CD4-positive, alpha-beta T cell (primary cell): ENCODE measurements at regions not wholly inside any gene's neighbourhood (a gene's known extent, or its start where the extent isn't known, plus 50 kb on each side); places are given as distances from the start of the nearest gene placed in this dataset.

ENCODE experiments used
- ATAC-seq: fragments of 200-7000 bp; cut with Tn5 transposase; one replicate; pipeline ENCODE4 v1.10.0; 2022; ENCODE audit warnings: mild to moderate bottlenecking; ENCODE audit not compliant: poor library complexity
- CTCF ChIA-PET: fragments of 350-600 bp; sonication (Branson Sonifier 250); formaldehyde crosslinking; loops from one replicate; lab custom pipeline; 2021; ENCODE audit warnings: antibody characterized with exemption, inconsistent platforms; lab: Charles Lee
- POLR2A ChIA-PET: fragments of 350-600 bp; sonication (Branson Sonifier 250); formaldehyde crosslinking; loops from one replicate; lab custom pipeline; 2021; ENCODE audit warnings: antibody characterized with exemption, inconsistent platforms; lab: Charles Lee
- DNase-seq, 14 experiments: peaks; one replicate each; pipeline ENCODE4 v3.0.0-alpha.2; 2013 to 2020; ENCODE audit warnings: mixed read lengths in 2 of 14
- H3K27ac ChIP-seq, 2 donors: one replicate each; pipeline versions ENCODE4 v1.5.1 to v1.7.0; 2013; ENCODE audit warnings: low read length in 2 of 2, low read depth in 1 of 2, mild to moderate bottlenecking in 1 of 2
- H3K27me3 ChIP-seq, 2 experiments: 1 replicate in 1 of 2; 2 replicates in 1 of 2; pipeline versions ENCODE4 v1.6.1 to v1.7.0; 2013; ENCODE audit warnings: low read length in 2 of 2, control low read depth in 1 of 2, mild to moderate bottlenecking in 1 of 2, moderate library complexity in 1 of 2; ENCODE audit not compliant: insufficient read depth in 2 of 2, control insufficient read depth in 1 of 2
- H3K36me3 ChIP-seq: one replicate; pipeline ENCODE4 v1.6.1; 2013; ENCODE audit warnings: low read length, control low read depth; ENCODE audit not compliant: insufficient read depth
- H3K4me1 ChIP-seq: one replicate; pipeline ENCODE4 v1.6.1; 2013; ENCODE audit warnings: low read length, control low read depth; ENCODE audit not compliant: insufficient read depth
- H3K4me3 ChIP-seq: one replicate; pipeline ENCODE4 v1.5.1; 2013; ENCODE audit warnings: mild to moderate bottlenecking, low read length, moderate library complexity
- H3K9me3 ChIP-seq, 2 experiments: 1 replicate in 1 of 2; 2 replicates in 1 of 2; pipeline versions ENCODE4 v1.6.1 to v1.7.0; 2013; ENCODE audit warnings: low read length in 2 of 2, mild to moderate bottlenecking in 2 of 2, control low read depth in 1 of 2, moderate library complexity in 1 of 2; ENCODE audit not compliant: control insufficient read depth in 1 of 2, insufficient read depth in 1 of 2
- H3K27ac Mint-ChIP-seq: one replicate; pipeline ENCODE4 v1.8.0; 2020; ENCODE audit warnings: mixed read lengths
- H3K27me3 Mint-ChIP-seq: one replicate; pipeline ENCODE4 v1.8.0; 2021; ENCODE audit warnings: mixed read lengths
- H3K36me3 Mint-ChIP-seq: one replicate; pipeline ENCODE4 v1.8.0; 2021; ENCODE audit warnings: low read depth, mixed read lengths
- H3K4me1 Mint-ChIP-seq: one replicate; pipeline ENCODE4 v1.8.0; 2021; ENCODE audit warnings: low read depth, mixed read lengths
- H3K4me3 Mint-ChIP-seq: one replicate; pipeline ENCODE4 v1.8.0; 2020; ENCODE audit warnings: mild to moderate bottlenecking, mixed read lengths
- H3K9me3 Mint-ChIP-seq: one replicate; pipeline ENCODE4 v1.8.0; 2020; ENCODE audit warnings: mixed read lengths
- intact Hi-C, 2 experiments: fragments of 100-400 bp; cut with DNase I in 1 of 2; cut with micrococcal nuclease in 1 of 2; formaldehyde crosslinking; loops; one replicate each; pipeline versions ENCODE4 v1.15.1 to v1.9.0; 2023 to 2025; cut with DNase I, micrococcal nuclease
- TF ChIP-seq, protein P1 (sequence below): fragments of 200-600 bp; IDR thresholded peaks from one replicate; pipeline ENCODE4 v1.8.0; 2022; ENCODE audit warnings: antibody characterized with exemption, mild to moderate bottlenecking

DNA sequence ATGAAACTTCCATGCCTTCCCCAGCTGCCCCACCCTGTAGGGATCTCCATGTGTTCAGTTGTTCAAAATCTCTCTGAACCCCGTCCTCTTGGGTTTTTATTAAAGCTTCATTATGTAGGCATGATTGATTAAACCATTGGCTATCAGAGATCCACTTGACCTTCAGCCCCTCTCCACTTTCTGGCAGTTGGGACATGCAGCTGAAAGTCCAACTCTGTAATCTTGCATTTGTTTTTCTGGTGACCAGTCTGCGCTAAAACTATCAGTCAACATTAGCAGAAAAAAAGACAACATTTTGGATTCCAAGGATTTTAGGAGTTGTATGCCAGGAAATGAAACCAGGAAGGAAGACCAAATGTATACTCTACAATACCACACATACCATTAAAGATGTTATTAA lies 1115.1 kb downstream of the XPNPEP1 start:
- H3K36me3 ChIP-seq, result no peaks in the 10 kb centered on the region
- no peaks in the 10 kb centered on the region for H3K27me3 ChIP-seq
- no peaks in the 10 kb centered on the region for H3K36me3 Mint-ChIP-seq
- CTCF ChIA-PET, result no interaction called here
- no peak overlapping the region for H3K27ac ChIP-seq
- peaks cover 6% of the 10 kb centered on the region for H3K9me3 Mint-ChIP-seq
- H3K9me3 ChIP-seq, result peaks cover 5 to 8% of the 10 kb centered on the region in 2 experiments
- TF ChIP-seq, protein P1, sequence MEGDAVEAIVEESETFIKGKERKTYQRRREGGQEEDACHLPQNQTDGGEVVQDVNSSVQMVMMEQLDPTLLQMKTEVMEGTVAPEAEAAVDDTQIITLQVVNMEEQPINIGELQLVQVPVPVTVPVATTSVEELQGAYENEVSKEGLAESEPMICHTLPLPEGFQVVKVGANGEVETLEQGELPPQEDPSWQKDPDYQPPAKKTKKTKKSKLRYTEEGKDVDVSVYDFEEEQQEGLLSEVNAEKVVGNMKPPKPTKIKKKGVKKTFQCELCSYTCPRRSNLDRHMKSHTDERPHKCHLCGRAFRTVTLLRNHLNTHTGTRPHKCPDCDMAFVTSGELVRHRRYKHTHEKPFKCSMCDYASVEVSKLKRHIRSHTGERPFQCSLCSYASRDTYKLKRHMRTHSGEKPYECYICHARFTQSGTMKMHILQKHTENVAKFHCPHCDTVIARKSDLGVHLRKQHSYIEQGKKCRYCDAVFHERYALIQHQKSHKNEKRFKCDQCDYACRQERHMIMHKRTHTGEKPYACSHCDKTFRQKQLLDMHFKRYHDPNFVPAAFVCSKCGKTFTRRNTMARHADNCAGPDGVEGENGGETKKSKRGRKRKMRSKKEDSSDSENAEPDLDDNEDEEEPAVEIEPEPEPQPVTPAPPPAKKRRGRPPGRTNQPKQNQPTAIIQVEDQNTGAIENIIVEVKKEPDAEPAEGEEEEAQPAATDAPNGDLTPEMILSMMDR, result no peak
- no peaks in the 10 kb centered on the region for H3K4me1 Mint-ChIP-seq
- no peak for ATAC-seq
- H3K4me3 ChIP-seq, result no peak overlapping the region
- no peaks in the 10 kb centered on the region for H3K27me3 Mint-ChIP-seq
- intact Hi-C loops, result no loop called here
- H3K4me3 Mint-ChIP-seq, result no peak overlapping the region
- no peak overlapping the region for H3K27ac Mint-ChIP-seq
- POLR2A ChIA-PET, result no interaction called here
- no peak for DNase-seq
- no peaks in the 10 kb centered on the region for H3K4me1 ChIP-seq

GRCh38 chr10:108801775-108802517 lies 1121.4 kb downstream of the XPNPEP1 start:
- no peaks in the 10 kb centered on the region for H3K36me3 ChIP-seq

DNA sequence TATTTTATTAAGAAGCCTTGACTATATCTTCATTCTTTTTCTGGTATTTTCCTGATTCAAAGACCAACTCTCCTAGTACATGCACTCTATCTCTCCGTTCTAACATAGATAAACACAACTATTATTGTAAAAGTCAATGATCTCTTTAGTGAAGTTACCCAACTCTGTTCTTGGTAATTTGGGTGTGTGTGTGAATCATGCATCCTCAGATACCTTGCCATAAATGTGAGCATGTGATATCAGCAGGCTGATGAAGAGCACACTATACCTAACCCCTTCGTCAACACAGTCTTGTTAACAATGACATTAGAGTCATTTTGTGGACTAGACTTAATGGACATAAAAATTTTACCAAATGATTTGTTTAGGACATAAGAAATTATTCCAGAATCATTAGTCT lies 1122.1 kb downstream of the XPNPEP1 start:
- Mint-ChIP-seq H3K9me3 (peaks cover 10% of the 10 kb centered on the region), H3K27me3 (no peaks in the 10 kb centered on the region), H3K36me3 (no peaks in the 10 kb centered on the region), H3K27ac (no peak overlapping the region), H3K4me1 (no peaks in the 10 kb centered on the region), H3K4me3 (no peak overlapping the region)
- intact Hi-C loops, result no loop called here
- H3K27ac ChIP-seq, result no peak overlapping the region
- DNase-seq, result no peak
- TF ChIP-seq, protein P1, result no peak
- no peaks in the 10 kb centered on the region for H3K36me3 ChIP-seq
- peaks cover 5% of the 10 kb centered on the region in 2 experiments for H3K9me3 ChIP-seq
- H3K27me3 ChIP-seq, result no peaks in the 10 kb centered on the region
- H3K4me1 ChIP-seq, result no peaks in the 10 kb centered on the region
- no peak for ATAC-seq
- ChIA-PET POLR2A (no interaction called here), CTCF (no interaction called here)
- no peak overlapping the region for H3K4me3 ChIP-seq

More at GRCh38 chr10:108801775-108802517, 1121.4 kb downstream of the XPNPEP1 start:
- H3K36me3 Mint-ChIP-seq, result no peaks in the 10 kb centered on the region
- H3K4me3 ChIP-seq, result no peak overlapping the region
- no peaks in the 10 kb centered on the region for H3K4me1 Mint-ChIP-seq
- H3K27me3 Mint-ChIP-seq, result no peaks in the 10 kb centered on the region
- no peak overlapping the region for H3K27ac ChIP-seq
- ATAC-seq (no peak), DNase-seq (no peak)
- intact Hi-C loops, result no loop called here
- TF ChIP-seq, protein P1, result no peak
- no peaks in the 10 kb centered on the region for H3K4me1 ChIP-seq
- ChIA-PET POLR2A (no interaction called here), CTCF (no interaction called here)
- peaks cover 5% of the 10 kb centered on the region in 2 experiments for H3K9me3 ChIP-seq
- H3K27me3 ChIP-seq, result no peaks in the 10 kb centered on the region
- peaks cover 8% of the 10 kb centered on the region for H3K9me3 Mint-ChIP-seq
- H3K27ac Mint-ChIP-seq, result no peak overlapping the region
- no peak overlapping the region for H3K4me3 Mint-ChIP-seq
